NCI-H526 (cell line): ENCODE measurements at regions not wholly inside any gene's neighbourhood (a gene's known extent, or its start where the extent isn't known, plus 50 kb on each side); places are given as distances from the start of the nearest gene placed in this dataset.
A peak's percentile ranks its signal among the peaks of the same experiment; 100 is the strongest.

Source experiments
- DNase-seq, 2 experiments: peaks; one replicate each; lab custom pipeline; 2025; lab: John Stamatoyannopoulos, UW

- DNase-seq = no peak
These were observed 357.6 kb downstream of the RPS29 start for GRCh38 chr14:49228552-49228951.

GRCh38 chr14:49221316-49221715 is 364.9 kb downstream of the RPS29 start:
- no peak for DNase-seq

GRCh38 chr14:49220492-49220891 is 365.7 kb downstream of the RPS29 start:
- no peak for DNase-seq

- no peak for DNase-seq
These were observed 367.6 kb downstream of the RPS29 start for GRCh38 chr14:49218436-49219092.

GRCh38 chr14:49212721-49213120 is 373.5 kb downstream of the RPS29 start:
- no peak for DNase-seq

GRCh38 chr14:49209416-49209815 is 376.8 kb downstream of the RPS29 start:
- no peak for DNase-seq

- DNase-seq = no peak
These were observed 379.4 kb downstream of the RPS29 start for GRCh38 chr14:49206828-49207227.

- DNase-seq = no peak
These were observed 382.5 kb downstream of the RPS29 start for GRCh38 chr14:49203676-49204075.

GRCh38 chr14:49199159-49199558 is 387.0 kb downstream of the RPS29 start:
- DNase-seq = no peak

GRCh38 chr14:49196327-49196726 is 389.9 kb downstream of the RPS29 start:
- DNase-seq = no peak

- no peak for DNase-seq
These were observed 392.1 kb downstream of the RPS29 start for GRCh38 chr14:49194067-49194466.

GRCh38 chr14:49193332-49194065 is 392.7 kb downstream of the RPS29 start:
- no peak for DNase-seq

- DNase-seq = no peak
These were observed 394.8 kb downstream of the RPS29 start for GRCh38 chr14:49191380-49191779.

GRCh38 chr14:49189375-49189774 is 396.8 kb downstream of the RPS29 start:
- no peak for DNase-seq

- no peak for DNase-seq
These were observed 398.4 kb downstream of the RPS29 start for GRCh38 chr14:49187799-49188198.

GRCh38 chr14:49173765-49174373 is 412.3 kb downstream of the RPS29 start:
- DNase-seq = peak; percentile 36 to 83

GRCh38 chr14:49164074-49164473 is 422.1 kb downstream of the RPS29 start:
- DNase-seq = no peak

- no peak for DNase-seq
These were observed 425.2 kb downstream of the RPS29 start for GRCh38 chr14:49160983-49161382.

GRCh38 chr14:49159081-49159480 is 427.1 kb downstream of the RPS29 start:
- no peak for DNase-seq

- DNase-seq = no peak
These were observed 446.6 kb downstream of the RPS29 start for GRCh38 chr14:49139593-49139992.

- no peak for DNase-seq
These were observed 451.2 kb downstream of the RPS29 start for GRCh38 chr14:49134940-49135339.

GRCh38 chr14:49121246-49121645 is 464.9 kb downstream of the RPS29 start:
- no peak for DNase-seq

- no peak for DNase-seq
These were observed 471.9 kb downstream of the RPS29 start for GRCh38 chr14:49114161-49114893.
